ENCODE measurements at regions not wholly inside any gene's neighbourhood (a gene's known extent, or its start where the extent isn't known, plus 50 kb on each side); places are given as distances from the start of the nearest gene placed in this dataset.

DNA sequence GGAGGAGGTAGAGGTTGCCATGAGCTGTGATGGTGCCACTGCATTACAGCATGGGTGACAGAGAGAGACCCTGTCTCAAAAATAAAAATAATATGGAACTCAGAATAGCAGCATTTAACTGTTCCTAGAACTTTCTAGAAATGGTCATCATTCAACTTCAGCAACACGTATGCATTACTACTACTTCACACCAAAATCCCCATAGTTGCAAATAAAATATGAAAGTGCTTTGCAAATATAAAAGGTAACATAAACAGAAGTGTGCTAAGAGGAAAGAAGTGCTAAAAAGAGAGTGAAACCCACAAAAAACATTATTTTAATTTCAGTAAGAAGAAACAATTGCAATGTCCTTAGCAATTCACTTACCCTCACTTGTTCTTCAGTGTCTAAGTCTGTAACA is 169.7 kb upstream of the NUDT4 start:
- Histone ChIP-seq H3K9me3 (ENCODE audit: control insufficient read depth, insufficient read depth, low read length) (no peaks in the 10 kb centered on the region), H3K4me2 (ENCODE audit: low read length) (no peak overlapping the region), H3K4me3 (ENCODE audit: low read length) (no peak overlapping the region), H3K79me2 (ENCODE audit: control insufficient read depth, low read length) (no peaks in the 10 kb centered on the region), H3F3A (ENCODE audit: control insufficient read depth, insufficient read depth) (no peaks in the 10 kb centered on the region), H4K20me1 (ENCODE audit: control insufficient read depth, insufficient read depth, low read depth, low read length) (no peaks in the 10 kb centered on the region), H3K36me3 (ENCODE audit: control insufficient read depth, low read length) (no peaks in the 10 kb centered on the region), H3K9me2 (replicated peaks; ENCODE audit: control insufficient read depth, low read length) (no peaks in the 10 kb centered on the region), H3K27ac (ENCODE audit: low read depth, low read length) (no peak overlapping the region), H3K4me1 (ENCODE audit: control insufficient read depth, low read length) (no peaks in the 10 kb centered on the region), H3K27me3 (ENCODE audit: control insufficient read depth, low read length) (no peaks in the 10 kb centered on the region)
- no peak for TF ChIP-seq CTCF (IDR thresholded peaks at IDR 0.05; ENCODE audit: low read depth, low read length, poor library complexity, severe bottlenecking)
- no peak for TF ChIP-seq EZH2phosphoT487 (IDR thresholded peaks at IDR 0.05; ENCODE audit: borderline replicate concordance, low read length)

- Histone ChIP-seq H3K9me3 (ENCODE audit: control insufficient read depth, insufficient read depth, low read length) (no peaks in the 10 kb centered on the region), H3K4me1 (ENCODE audit: control insufficient read depth, low read length) (peaks cover 19% of the 10 kb centered on the region), H3K79me2 (ENCODE audit: control insufficient read depth, low read length) (no peaks in the 10 kb centered on the region), H3K27me3 (ENCODE audit: control insufficient read depth, low read length) (no peaks in the 10 kb centered on the region), H3K4me3 (ENCODE audit: low read length) (no peak overlapping the region), H3K4me2 (ENCODE audit: low read length) (no peak overlapping the region), H4K20me1 (ENCODE audit: control insufficient read depth, insufficient read depth, low read depth, low read length) (no peaks in the 10 kb centered on the region), H3K36me3 (ENCODE audit: control insufficient read depth, low read length) (no peaks in the 10 kb centered on the region), H3F3A (ENCODE audit: control insufficient read depth, insufficient read depth) (no peaks in the 10 kb centered on the region), H3K27ac (ENCODE audit: low read depth, low read length) (no peak overlapping the region), H3K9me2 (replicated peaks; ENCODE audit: control insufficient read depth, low read length) (no peaks in the 10 kb centered on the region)
- TF ChIP-seq EZH2phosphoT487 (IDR thresholded peaks at IDR 0.05; ENCODE audit: borderline replicate concordance, low read length) (no peak), CTCF (IDR thresholded peaks at IDR 0.05; ENCODE audit: low read depth, low read length, poor library complexity, severe bottlenecking) (no peak)
These were observed 163.0 kb upstream of the NUDT4 start for GRCh38 chr12:93214523-93215289.

DNA sequence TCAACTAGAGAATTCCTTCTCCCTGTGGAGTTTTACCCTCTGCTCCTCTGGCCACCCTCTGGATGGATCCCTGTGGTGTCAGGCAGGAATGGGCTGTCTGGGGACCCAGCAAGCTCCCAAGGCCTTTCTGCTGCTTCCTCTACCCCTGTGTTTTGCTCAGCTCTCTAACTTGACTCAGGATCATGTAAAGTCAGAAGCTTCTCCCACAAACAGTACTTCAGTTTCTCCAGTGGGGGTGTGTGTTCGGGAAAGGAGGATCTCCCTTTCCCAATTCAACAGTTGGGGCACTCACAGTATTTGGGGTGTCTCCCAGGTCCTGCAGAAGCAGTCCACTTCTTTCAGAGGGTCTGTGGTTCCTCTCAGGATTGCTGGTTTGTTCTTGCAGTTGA is 162.4 kb upstream of the NUDT4 start:
- no peaks in the 10 kb centered on the region for H3K79me2 ChIP-seq (ENCODE audit: control insufficient read depth, low read length)
- TF ChIP-seq CTCF (IDR thresholded peaks at IDR 0.05; ENCODE audit: low read depth, low read length, poor library complexity, severe bottlenecking) (no peak), EZH2phosphoT487 (IDR thresholded peaks at IDR 0.05; ENCODE audit: borderline replicate concordance, low read length) (no peak)
- H3K4me1 ChIP-seq (ENCODE audit: control insufficient read depth, low read length): peaks cover 25% of the 10 kb centered on the region
- H3K27ac ChIP-seq (ENCODE audit: low read depth, low read length): no peak overlapping the region
- H3K27me3 ChIP-seq (ENCODE audit: control insufficient read depth, low read length): no peaks in the 10 kb centered on the region
- no peaks in the 10 kb centered on the region for H3F3A ChIP-seq (ENCODE audit: control insufficient read depth, insufficient read depth)
- no peak overlapping the region for H3K4me2 ChIP-seq (ENCODE audit: low read length)
- no peaks in the 10 kb centered on the region for H3K9me3 ChIP-seq (ENCODE audit: control insufficient read depth, insufficient read depth, low read length)
- H4K20me1 ChIP-seq (ENCODE audit: control insufficient read depth, insufficient read depth, low read depth, low read length): no peaks in the 10 kb centered on the region
- H3K9me2 ChIP-seq (replicated peaks; ENCODE audit: control insufficient read depth, low read length): no peaks in the 10 kb centered on the region
- no peak overlapping the region for H3K4me3 ChIP-seq (ENCODE audit: low read length)
- no peaks in the 10 kb centered on the region for H3K36me3 ChIP-seq (ENCODE audit: control insufficient read depth, low read length)

All from DOHH2 (cell line).